AG20443 (cell line): ENCODE measurements at regions not wholly inside any gene's neighbourhood (a gene's known extent, or its start where the extent isn't known, plus 50 kb on each side); places are given as distances from the start of the nearest gene placed in this dataset.
"Not testable (repeated sequence)": the region's sequence is repeated elsewhere in the genome, so short reads cannot be mapped to it uniquely, and the experiment has no call there.

ENCODE experiments used
- DNase-seq: peaks from one replicate; pipeline ENCODE4 v3.0.0; 2012; ENCODE audit warnings: low spot score, mixed read lengths

- DNase-seq = no peak
Measured at GRCh38 chr7:125467996-125468854, 538.6 kb upstream of the POT1 start.

DNA sequence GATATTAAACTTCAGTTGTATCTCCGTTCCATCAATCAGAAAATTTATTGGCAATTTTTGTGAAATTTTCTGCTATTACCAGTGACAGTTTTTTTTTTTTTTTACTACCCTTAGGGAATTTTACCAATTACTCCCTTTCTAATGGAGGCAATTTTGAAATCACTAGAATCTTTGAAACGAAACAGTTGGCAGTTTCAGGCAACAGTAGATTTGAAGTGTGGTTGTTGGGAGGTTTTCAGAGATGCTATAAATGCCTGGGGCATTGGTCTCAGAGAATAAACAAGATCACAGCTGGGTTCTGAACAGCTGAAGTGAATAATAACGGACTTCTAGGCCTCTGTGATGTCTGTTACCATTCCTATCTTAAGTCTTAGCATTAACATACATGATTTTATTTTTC is 535.9 kb upstream of the POT1 start:
- DNase-seq = no peak

DNA sequence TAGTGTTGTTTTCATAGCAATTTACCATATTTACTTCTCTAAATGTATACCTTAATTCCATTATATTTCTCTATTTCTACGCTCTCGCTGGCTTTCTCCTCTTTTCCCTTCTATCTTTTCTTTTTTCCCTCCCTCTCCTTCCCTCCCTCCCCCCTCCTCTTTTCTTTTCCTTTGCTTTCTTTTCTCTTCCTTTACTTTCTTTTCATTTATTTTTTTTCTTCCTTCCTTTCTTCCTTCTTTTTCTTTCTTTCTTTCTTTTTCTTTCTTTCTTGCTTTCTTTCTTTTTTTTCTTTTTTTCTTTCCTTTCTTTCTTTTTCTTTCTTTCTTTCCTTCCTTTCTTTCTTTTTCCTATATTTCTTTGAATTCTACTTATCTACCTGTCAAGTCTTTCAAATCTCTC is 533.0 kb upstream of the POT1 start:
- no peak for DNase-seq

DNA sequence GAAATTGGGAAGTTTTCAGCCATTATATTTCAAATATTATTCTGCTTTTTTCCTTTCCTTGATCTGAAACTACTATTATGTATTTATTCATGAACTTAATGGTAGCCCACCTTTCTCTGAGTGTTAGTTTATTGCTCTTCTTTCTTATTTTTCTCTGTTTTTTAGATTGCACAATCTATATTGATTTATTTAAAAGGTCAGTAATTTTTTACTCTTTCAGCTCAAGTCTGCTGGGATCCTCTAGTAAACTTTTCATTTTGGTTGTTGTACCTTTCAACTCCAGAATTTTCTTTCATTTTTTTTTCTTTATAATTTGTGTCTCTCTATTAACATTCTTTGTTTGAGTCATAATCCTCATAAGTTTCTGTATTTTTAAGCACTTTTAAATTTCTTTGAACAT is 529.4 kb upstream of the POT1 start:
- no peak for DNase-seq

- no peak for DNase-seq
Measured at GRCh38 chr7:125450749-125451148, 521.1 kb upstream of the POT1 start.

DNA sequence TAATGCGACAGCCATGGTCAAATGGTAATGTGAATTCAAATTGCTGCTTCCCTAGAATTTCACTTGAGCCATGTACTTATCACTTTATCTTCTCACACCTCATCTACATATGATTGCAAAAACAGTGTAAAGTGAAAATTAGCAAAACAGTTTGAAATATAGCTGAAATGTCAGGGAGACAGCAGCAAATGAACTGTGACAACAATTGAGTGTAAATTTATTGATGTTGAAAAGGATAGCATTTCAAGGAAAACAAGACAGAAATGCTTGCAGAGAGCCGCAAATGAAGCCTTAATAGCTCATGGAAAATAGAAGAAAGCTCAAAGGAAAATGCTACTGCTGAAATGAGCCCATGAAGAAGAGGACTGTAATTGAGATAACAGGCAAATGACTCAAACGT is 516.2 kb upstream of the POT1 start:
- DNase-seq = no peak

DNA sequence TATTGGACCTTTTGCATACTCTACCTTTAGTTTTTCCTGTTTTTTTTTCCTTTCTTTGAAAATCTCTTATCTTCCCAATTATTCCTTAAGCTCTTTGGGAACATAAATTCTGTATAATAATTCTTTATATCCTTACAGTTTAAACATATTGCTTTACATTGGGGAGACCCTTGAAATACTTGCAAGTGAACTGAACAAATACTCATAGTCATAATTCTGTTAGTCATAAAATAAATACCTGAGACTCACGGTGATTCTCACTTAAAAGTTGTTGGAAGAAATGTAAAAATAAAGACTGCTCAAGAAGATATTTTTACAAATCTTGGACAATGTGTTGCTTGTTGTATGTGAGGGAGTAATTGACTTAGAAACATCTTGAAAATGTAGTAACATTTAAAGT is 515.2 kb upstream of the POT1 start:
- DNase-seq = no peak

DNA sequence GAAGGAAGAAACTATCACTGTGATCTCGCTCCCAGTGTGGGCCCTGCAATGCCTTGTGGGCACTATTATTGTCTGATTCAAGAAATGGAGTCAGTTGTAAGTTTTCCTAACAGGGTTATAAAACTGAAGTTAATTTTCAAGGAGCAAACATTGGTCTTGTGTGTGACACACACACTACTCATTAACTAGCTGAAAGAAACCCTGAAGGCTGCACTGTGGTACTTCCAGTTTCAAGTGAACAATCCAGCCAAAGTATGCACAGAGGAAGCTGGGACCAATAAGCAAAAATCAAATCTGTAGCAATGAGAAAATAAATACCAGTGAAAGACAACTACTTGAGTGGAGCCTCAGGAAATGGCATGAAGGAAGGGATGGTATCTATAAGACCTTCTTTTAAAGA is 506.6 kb upstream of the POT1 start:
- DNase-seq = no peak

DNA sequence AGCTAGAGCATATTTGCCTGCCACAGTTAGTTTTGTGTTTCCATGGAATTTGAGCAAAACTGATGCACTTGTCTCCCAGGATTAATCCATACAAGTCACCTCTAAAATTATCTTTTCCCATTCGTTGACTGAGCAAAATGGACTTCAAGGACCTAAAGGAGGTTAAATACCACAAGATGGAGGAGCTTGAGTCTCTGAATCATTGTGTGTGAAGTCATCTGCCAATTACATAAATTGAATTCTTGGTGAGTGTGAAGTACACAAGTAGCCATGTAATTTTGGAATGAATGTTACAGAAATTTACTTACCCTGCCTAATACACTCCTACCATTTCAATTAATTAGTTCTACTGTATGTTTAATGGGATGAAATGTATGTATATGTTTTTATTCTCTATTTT is 501.7 kb upstream of the POT1 start:
- no peak for DNase-seq

DNA sequence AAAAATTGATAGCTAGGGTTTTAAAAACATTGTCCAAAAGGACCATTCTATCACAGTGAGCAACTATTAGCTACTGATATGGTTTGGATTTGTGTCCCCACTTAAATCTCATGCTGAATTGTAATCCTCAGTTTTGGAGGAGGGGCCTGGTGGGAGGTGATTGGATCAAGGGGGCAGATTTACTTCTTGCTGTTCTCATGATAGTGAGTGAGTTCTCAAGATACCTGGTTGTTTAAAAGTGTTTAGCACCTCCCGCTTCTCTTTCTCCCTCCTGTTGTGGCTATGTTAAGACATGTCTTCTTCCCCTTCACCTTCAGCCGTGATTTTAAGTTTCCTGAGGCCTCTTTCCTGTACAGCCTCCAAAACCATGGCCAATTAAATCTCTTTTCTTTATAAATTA is 500.4 kb upstream of the POT1 start:
- no peak for DNase-seq

GRCh38 chr7:125427676-125428075 is 498.1 kb upstream of the POT1 start:
- no peak for DNase-seq

DNA sequence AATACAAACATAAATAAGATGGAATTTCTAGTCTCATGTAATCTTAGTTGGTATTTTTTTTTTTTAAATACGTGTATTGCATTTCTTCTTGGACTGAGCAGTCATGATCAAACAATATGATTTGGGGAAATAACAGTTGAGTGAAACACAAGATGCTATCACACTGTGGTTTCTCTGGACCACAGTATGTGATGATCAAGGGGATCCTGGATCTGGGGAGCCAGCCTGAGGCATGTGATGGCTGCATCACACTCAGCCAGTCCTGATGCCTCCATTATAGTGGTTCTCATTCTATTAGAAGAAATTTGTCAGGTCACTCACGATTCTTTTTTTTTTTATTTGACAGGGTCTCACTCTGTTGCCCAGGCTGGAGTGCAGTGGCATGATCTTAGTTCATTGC is 495.9 kb upstream of the POT1 start:
- no peak for DNase-seq

DNA sequence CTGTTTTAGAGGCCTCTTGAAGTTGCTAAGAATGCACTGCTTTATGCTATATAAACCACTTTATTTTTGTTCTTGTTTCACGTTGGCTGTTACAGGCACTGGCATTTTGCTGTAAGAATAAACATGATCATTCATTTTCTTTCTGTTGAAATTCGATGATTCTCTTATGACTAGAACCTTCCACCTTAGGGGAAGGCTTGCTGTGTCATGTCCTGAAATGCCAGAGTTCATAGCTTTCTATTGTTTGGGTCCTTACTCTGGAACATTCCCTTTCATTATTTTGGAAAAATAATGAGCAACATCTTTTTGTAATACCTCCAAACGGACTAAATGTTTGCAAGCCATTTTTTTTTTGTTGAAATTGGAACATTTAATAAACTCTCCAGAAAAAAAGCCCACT is 495.1 kb upstream of the POT1 start:
- DNase-seq = no peak

GRCh38 chr7:125423458-125424155 is 494.0 kb upstream of the POT1 start:
- DNase-seq = no peak

DNA sequence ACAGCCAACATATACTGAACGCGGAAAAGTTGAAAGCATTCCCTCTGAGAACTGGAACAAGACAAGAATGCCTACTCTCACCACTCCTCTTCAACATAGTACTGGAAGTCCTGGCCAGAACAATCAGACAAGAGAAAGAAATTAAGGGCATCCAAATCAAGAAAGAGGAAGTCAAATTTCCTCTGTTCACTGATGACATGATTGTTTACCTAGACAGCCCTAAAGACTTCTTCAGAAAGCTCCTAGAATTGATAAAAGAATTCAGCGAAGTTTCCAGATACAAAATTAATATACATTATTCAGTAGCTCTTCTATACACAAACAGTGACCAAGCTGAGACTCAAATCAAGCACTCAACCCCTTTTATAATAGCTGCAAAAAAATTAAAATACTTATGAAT is 491.8 kb upstream of the POT1 start:
- not testable (repeated sequence) for DNase-seq

GRCh38 chr7:125412890-125413665 is 483.5 kb upstream of the POT1 start:
- no peak for DNase-seq

GRCh38 chr7:125409921-125410320 is 480.3 kb upstream of the POT1 start:
- no peak for DNase-seq

DNA sequence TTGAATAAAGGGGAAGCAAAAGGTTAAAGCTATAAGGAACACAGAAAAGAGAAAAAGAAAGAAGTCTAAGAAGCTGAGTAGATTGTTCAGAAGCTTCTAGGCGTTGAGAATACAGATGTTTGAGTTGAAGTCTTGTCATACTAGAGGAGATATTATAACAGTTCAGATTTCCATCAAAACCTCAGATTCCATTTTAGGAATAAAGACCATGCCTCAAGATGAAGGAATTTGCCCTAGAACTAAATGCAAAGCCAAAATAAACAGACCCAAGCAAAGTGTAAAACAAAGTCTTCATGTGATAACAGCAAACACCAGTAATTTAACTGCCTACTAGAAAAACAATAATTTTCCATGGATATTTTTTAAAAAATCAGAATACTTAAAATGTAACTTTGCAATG is 476.5 kb upstream of the POT1 start:
- no peak for DNase-seq

DNA sequence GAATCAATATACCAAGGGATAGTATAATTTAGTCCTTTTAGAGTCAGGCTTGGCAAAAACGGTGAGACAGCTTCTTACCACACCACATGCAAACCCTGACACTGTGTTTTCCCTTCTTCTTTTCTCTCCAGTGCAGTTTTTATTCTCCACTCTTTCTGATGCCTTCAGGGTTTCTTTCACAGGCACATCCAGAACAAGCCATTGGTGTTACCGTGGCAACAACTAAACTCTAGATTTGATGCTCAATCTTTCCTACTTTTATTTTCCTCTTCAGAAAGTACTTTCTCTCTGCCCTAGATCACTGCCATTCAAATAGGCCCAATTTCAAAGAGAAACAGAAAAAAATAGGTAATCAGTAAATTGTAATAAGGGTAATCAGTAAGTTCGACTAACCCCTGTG is 469.8 kb upstream of the POT1 start:
- no peak for DNase-seq

DNA sequence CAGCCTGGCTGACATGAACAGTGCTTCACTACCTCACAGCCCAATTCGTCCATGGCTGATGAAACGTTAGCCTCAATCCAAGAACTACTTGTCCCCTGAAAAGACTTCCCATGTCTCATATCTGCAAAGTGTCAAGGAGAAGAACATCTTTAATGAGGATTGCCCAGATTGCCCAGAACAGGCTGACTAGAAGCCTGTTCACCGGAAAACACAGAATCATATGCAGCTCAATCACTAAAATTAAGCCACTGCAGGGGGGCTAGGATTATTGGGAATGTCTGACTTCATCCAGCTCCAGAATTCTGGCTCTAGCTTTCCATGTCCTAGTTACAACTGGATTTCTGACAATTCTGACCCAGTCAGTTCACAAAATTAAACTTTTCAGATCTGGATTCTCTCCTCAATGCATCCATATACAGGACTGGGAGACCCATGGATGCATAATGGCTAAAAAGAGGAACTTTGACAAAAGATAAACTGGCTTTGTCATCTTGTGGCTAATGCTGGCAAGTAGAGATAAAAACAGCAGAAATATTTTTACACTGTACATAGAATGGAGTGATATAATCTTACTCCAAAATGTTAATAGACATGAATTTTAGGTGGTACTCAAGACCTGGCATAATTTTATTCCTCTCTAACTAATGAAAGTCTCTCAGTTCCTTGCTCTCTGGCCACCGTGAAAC is 467.0 kb upstream of the POT1 start:
- DNase-seq = no peak

GRCh38 chr7:125391921-125392320 is 462.3 kb upstream of the POT1 start:
- DNase-seq = no peak

DNA sequence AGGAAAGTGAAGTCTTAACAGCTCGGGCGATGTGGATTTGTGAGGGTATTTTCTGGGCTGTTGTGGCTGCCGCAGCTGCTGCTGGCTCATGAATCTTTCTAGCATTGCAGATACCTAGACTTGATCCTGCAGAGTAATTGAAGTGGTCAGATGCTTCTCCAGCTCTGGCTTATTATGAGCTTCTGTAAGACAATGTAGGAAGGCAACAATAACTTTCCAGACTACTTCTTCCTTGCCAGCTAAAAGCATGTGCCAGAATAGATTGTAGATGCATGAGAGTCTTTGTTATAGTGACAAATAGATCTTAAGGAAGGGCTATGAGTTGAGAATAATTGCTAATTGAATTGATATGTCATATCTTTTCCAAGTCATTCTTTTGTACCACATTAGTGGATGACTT is 461.4 kb upstream of the POT1 start:
- no peak for DNase-seq
